HepG2 (cell line): ENCODE measurements at regions not wholly inside any gene's neighbourhood (a gene's known extent, or its start where the extent isn't known, plus 50 kb on each side); places are given as distances from the start of the nearest gene placed in this dataset.

Experiments
- ETS1 ChIP-seq: sonication (generic); formaldehyde crosslinking; IDR thresholded peaks from 2 replicates; pipeline ENCODE4 v1.4.0; 2020; ENCODE audit warnings: missing genetic modification reagents
- HNRNPK ChIP-seq: fragments of 200-400 bp; formaldehyde crosslinking; IDR thresholded peaks from 2 replicates; pipeline ENCODE4 v1.6.1; 2018; ENCODE audit warnings: low read length, low read depth, moderate library complexity, mild to moderate bottlenecking; ENCODE audit not compliant: poor library complexity, severe bottlenecking
- HNRNPLL ChIP-seq: fragments of 200-400 bp; formaldehyde crosslinking; IDR thresholded peaks from 2 replicates; pipeline ENCODE4 v1.6.1; 2017; ENCODE audit warnings: mild to moderate bottlenecking, low read depth, low read length; ENCODE audit not compliant: poor library complexity, severe bottlenecking
- MAX ChIP-seq: IDR thresholded peaks from 2 replicates; pipeline ENCODE4 v1.6.1; 2012; ENCODE audit warnings: inconsistent platforms
- MBNL3 ChIP-seq: fragments of 250-450 bp; sonication (Bioruptor Pico); conservative IDR thresholded peaks from 2 replicates; pipeline ENCODE4 v1.8.0; 2022; ENCODE audit warnings: mild to moderate bottlenecking, inconsistent platforms
- MXD4 ChIP-seq: IDR thresholded peaks from 2 replicates; pipeline ENCODE4 v1.6.1; 2016; ENCODE audit warnings: mild to moderate bottlenecking, missing biosample characterization, missing genetic modification reagents
- MYPOP ChIP-seq: sonication (generic); formaldehyde crosslinking; IDR thresholded peaks from 2 replicates; pipeline ENCODE4 v1.8.1; 2023; ENCODE audit warnings: mild to moderate bottlenecking, moderate library complexity, missing genetic modification reagents
- MZF1 ChIP-seq: sonication (generic); formaldehyde crosslinking; IDR thresholded peaks from 2 replicates; pipeline ENCODE4 v1.8.1; 2023; ENCODE audit warnings: mild to moderate bottlenecking, missing genetic modification reagents, borderline replicate concordance
- PRMT3 ChIP-seq: sonication (generic); formaldehyde crosslinking; IDR thresholded peaks from 2 replicates; pipeline ENCODE4 v1.8.1; 2022; ENCODE audit warnings: low read depth, mild to moderate bottlenecking, moderate library complexity, missing genetic modification reagents, borderline replicate concordance
- PTBP1 ChIP-seq: fragments of 200-400 bp; formaldehyde crosslinking; IDR thresholded peaks from 2 replicates; pipeline ENCODE4 v1.6.1; 2018; ENCODE audit warnings: low read length, low read depth; ENCODE audit not compliant: poor library complexity, severe bottlenecking
- SPEN ChIP-seq: sonication (generic); formaldehyde crosslinking; IDR thresholded peaks from 2 replicates; pipeline ENCODE4 v1.5.1; 2020; ENCODE audit warnings: low read depth, mild to moderate bottlenecking, missing genetic modification reagents
- TCF7 ChIP-seq: sonication (generic); IDR thresholded peaks from 2 replicates; pipeline ENCODE4 v1.6.1; 2016; ENCODE audit warnings: antibody characterized with exemption, low read depth
- ZBTB26 ChIP-seq: IDR thresholded peaks from 2 replicates; pipeline ENCODE4 v1.6.1; 2016; ENCODE audit warnings: missing compliant biosample characterization, missing genetic modification reagents, borderline replicate concordance
- ZNF124 ChIP-seq: sonication (generic); formaldehyde crosslinking; IDR thresholded peaks from 2 replicates; pipeline ENCODE4 v1.4.0; 2020; ENCODE audit warnings: missing genetic modification reagents
- ZNF430 ChIP-seq: sonication (generic); formaldehyde crosslinking; IDR thresholded peaks from 2 replicates; pipeline ENCODE4 v1.9.0; 2021; ENCODE audit warnings: mild to moderate bottlenecking, missing genetic modification reagents
- ZNF567 ChIP-seq: sonication (generic); formaldehyde crosslinking; IDR thresholded peaks from 2 replicates; pipeline ENCODE4 v1.8.1; 2023; ENCODE audit warnings: mild to moderate bottlenecking, missing genetic modification reagents, borderline replicate concordance
- ZNF687 ChIP-seq: sonication (generic); formaldehyde crosslinking; IDR thresholded peaks from 2 replicates; pipeline ENCODE4 v1.5.1; 2020; ENCODE audit warnings: mild to moderate bottlenecking, missing genetic modification reagents, moderate library complexity

- TF ChIP-seq ZNF687 (CRISPR knock-in tag) (peak; percentile 49), TCF7 (peak; percentile 97), MBNL3 (peak; percentile 99), MAX (peak; percentile 96), ZNF567 (CRISPR knock-in tag) (no peak), MZF1 (CRISPR knock-in tag) (no peak), ETS1 (CRISPR knock-in tag) (no peak), ZNF124 (peak; percentile 97; the same call in 1 of the 2 replicates), ZBTB26 (CRISPR knock-in tag) (0 out of 2 replicates have a peak, but pooled peaks have one; percentile 37), PRMT3 (no peak), MYPOP (CRISPR knock-in tag) (no peak), PTBP1 (no peak), HNRNPK (no peak), HNRNPLL (no peak), SPEN (CRISPR knock-in tag) (0 out of 2 replicates have a peak, but pooled peaks have one; percentile 15), ZNF430 (CRISPR knock-in tag) (peak; percentile 69), MXD4 (CRISPR knock-in tag) (no peak; the same call in 1 of the 2 replicates)
Measured at GRCh38 chr7:138257459-138258196, 181.4 kb downstream of the AKR1D1 start (continued).
